Esophagus squamous epithelium (tissue), 5 donors: ENCODE measurements at regions not wholly inside any gene's neighbourhood (a gene's known extent, or its start where the extent isn't known, plus 50 kb on each side); places are given as distances from the start of the nearest gene placed in this dataset.

ENCODE experiments used
- DNase-seq: peaks from one replicate; lab custom pipeline; 2025; lab: John Stamatoyannopoulos, UW
- H3K27ac ChIP-seq, 4 donors: fragments of 200-600 bp; sonication (generic); one replicate each; pipeline ENCODE4 v1.5.1; 2016 to 2019; ENCODE audit warnings: mild to moderate bottlenecking in 1 of 4
- H3K27me3 ChIP-seq, 4 donors: fragments of 200-600 bp; sonication (generic); 1 replicate in 3 of 4; 2 replicates in 1 of 4; pipeline versions ENCODE4 v1.5.1 to v1.6.0; 2017 to 2021; ENCODE audit warnings: antibody characterized with exemption in 1 of 4
- H3K36me3 ChIP-seq, 3 donors: fragments of 200-600 bp; sonication (generic); one replicate each; pipeline ENCODE4 v1.5.1; 2016 to 2019
- H3K4me1 ChIP-seq, 3 donors: fragments of 200-600 bp; sonication (generic); one replicate each; pipeline ENCODE4 v1.5.1; 2017 to 2019
- H3K4me3 ChIP-seq, 4 donors: fragments of 200-600 bp; sonication (generic); 1 replicate in 3 of 4; 2 replicates in 1 of 4; pipeline ENCODE4 v1.5.1; 2016 to 2019; ENCODE audit warnings: mild to moderate bottlenecking in 2 of 4, moderate library complexity in 1 of 4
- H3K9me3 ChIP-seq, 3 donors: fragments of 200-600 bp; sonication (generic); one replicate each; pipeline ENCODE4 v1.5.1; 2016 to 2019
- POLR2A ChIP-seq, 4 donors: fragments of 450-650 bp; IDR thresholded peaks; one replicate each; pipeline ENCODE4 v1.6.1; 2017; ENCODE audit warnings: antibody characterized with exemption in 4 of 4, mild to moderate bottlenecking in 4 of 4, moderate library complexity in 3 of 4
- WGBS, 2 donors: methylation state at CpG; one replicate each; pipeline ENCODE4 v1.1.5; 2018; 5-methylcytosine and 5-hydroxymethylcytosine counted together
- intact Hi-C: fragments of 100-400 bp; cut with DNase I; formaldehyde crosslinking; loops from one replicate; pipeline ENCODE4 v1.15.0; 2022
- TF ChIP-seq, protein P1 (sequence below), 6 experiments: fragments of 450-650 bp in 4 of 6; fragments of 200-600 bp in 2 of 6; sonication (generic) in 2 of 6; IDR thresholded peaks; one replicate each; pipeline ENCODE4 v1.5.1; 2016 to 2019; ENCODE audit warnings: antibody characterized with exemption in 6 of 6, mild to moderate bottlenecking in 4 of 6, moderate library complexity in 4 of 6
- donor health status: DM: yes; HTN: yes; CAD: no.

DNA sequence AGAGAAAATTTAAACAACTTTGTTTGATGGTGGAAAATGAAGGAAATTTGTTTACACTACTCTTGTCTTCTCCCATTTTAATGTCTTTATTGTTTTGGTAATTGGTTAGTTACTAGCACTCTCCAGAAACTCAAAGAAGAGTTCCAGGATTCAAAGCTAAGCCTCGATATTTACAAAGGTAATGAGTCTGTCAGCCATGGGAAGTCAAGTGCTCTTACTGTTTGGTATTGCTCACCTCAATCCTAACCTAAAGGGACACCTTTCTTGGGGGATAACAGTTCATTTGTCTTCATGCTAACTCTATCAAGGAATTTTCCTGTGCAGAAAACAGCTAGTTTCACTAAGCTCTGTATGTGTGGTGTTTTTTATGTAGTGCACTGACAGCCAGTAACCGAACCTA, 222.9 kb upstream of the LMO3 start:
- H3K4me3 ChIP-seq, result no peak overlapping the region
- TF ChIP-seq, protein P1, sequence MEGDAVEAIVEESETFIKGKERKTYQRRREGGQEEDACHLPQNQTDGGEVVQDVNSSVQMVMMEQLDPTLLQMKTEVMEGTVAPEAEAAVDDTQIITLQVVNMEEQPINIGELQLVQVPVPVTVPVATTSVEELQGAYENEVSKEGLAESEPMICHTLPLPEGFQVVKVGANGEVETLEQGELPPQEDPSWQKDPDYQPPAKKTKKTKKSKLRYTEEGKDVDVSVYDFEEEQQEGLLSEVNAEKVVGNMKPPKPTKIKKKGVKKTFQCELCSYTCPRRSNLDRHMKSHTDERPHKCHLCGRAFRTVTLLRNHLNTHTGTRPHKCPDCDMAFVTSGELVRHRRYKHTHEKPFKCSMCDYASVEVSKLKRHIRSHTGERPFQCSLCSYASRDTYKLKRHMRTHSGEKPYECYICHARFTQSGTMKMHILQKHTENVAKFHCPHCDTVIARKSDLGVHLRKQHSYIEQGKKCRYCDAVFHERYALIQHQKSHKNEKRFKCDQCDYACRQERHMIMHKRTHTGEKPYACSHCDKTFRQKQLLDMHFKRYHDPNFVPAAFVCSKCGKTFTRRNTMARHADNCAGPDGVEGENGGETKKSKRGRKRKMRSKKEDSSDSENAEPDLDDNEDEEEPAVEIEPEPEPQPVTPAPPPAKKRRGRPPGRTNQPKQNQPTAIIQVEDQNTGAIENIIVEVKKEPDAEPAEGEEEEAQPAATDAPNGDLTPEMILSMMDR (IDR thresholded peaks at IDR 0.05), result no peak
- TF ChIP-seq POLR2A (IDR thresholded peaks at IDR 0.05), result no peak
- no peaks in the 10 kb centered on the region for H3K36me3 ChIP-seq
- DNase-seq, result no peak
- H3K4me1 ChIP-seq, result no peaks in the 10 kb centered on the region
- no peaks in the 10 kb centered on the region for H3K9me3 ChIP-seq
- H3K27ac ChIP-seq, result no peak overlapping the region
- H3K27me3 ChIP-seq, result no peaks in the 10 kb centered on the region
- intact Hi-C loops, result no loop called here
- WGBS, 2 donors, result 44 to 46% methylated on average over 2 of the region's 2 CpGs

DNA sequence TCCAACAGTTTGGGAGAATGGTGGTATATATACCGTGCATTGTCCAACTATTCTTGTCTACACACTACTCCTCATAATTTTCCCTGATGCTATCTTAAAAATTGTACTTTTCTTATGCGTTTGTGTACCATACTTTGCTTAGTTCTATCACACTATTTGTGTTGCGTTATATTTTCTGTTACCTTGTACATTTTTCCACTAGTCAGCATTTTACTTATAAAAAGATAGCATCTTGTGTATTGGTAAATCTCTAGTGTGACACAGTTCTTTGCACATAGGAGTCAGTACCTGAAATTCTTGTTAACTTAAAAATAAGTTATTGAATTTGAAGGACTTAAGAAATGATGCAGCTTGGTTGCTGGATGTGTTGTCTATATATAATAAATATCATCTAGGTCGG, 201.8 kb upstream of the LMO3 start:
- H3K27ac ChIP-seq, result no peak overlapping the region
- no peak for DNase-seq
- TF ChIP-seq, protein P1 (IDR thresholded peaks at IDR 0.05), result no peak
- TF ChIP-seq POLR2A (IDR thresholded peaks at IDR 0.05), result no peak
- WGBS, 2 donors, result 77 to 84% methylated on average over 4 of the region's 4 CpGs
- intact Hi-C loops, result no loop called here
- H3K4me1 ChIP-seq, result no peaks in the 10 kb centered on the region
- no peak overlapping the region for H3K4me3 ChIP-seq
- H3K27me3 ChIP-seq, result no peaks in the 10 kb centered on the region
- peaks cover 0 to 7% (median 0%) of the 10 kb centered on the region in 3 donors for H3K9me3 ChIP-seq
- H3K36me3 ChIP-seq, result no peaks in the 10 kb centered on the region

DNA sequence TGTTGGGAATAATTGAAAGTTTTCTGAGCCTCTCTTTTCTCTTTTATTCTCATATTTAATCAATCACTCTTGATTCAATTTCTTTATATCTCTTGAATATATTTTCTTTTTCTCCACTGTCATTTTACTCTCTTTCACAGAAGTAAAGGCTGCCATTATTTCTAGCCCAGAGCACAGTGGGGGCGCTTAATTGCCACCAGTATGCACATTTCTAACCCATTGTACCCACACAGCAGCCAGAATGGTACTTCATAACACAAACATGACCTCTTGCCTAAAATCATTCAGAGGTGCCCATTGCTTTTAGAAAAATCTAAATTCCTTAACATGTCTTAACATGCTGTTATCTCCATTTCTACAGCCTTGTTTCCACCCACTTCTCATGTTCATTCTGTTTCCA, 190.2 kb upstream of the LMO3 start:
- WGBS, 2 donors, result 19 to 47% methylated on average over 1 of the region's 1 CpG
- TF ChIP-seq, protein P1 (IDR thresholded peaks at IDR 0.05), result no peak
- no peak for TF ChIP-seq POLR2A (IDR thresholded peaks at IDR 0.05)
- DNase-seq, result no peak
- H3K27ac ChIP-seq, result no peak overlapping the region
- no peaks in the 10 kb centered on the region for H3K36me3 ChIP-seq
- no peaks in the 10 kb centered on the region for H3K27me3 ChIP-seq
- H3K4me3 ChIP-seq, result no peak overlapping the region
- H3K4me1 ChIP-seq, result no peaks in the 10 kb centered on the region
- intact Hi-C loops, result no loop called here
- H3K9me3 ChIP-seq, result no peaks in the 10 kb centered on the region

DNA sequence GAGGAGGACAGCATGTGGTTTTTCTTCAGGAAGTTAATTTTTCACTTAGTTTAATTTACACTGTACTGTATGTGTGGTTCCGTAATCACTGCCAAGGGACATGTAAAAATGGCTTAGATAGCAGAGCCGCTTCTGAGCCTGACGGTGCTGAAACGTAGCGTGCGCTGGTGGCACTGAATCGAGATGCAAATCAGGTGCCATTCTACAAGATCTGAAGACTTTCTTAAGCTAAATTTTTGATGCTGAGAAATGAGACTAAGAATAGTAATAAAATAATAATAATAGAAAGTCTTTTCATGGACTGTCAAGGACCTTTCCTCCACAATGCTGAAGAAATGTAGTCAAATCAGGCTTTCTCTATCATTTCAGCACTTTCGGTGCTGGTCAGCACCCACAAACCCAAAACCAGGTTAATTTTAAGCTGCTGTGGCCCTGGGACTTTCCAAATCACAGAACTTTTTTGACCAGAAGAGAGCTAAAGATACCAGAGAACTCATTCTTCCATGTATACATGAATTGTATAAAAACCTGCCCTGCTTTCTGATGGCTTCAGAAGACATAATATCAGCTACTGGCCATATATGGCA, 183.3 kb upstream of the LMO3 start:
- Histone ChIP-seq H3K27ac (no peak overlapping the region), H3K4me3 (no peak overlapping the region), H3K9me3 (no peaks in the 10 kb centered on the region), H3K4me1 (no peaks in the 10 kb centered on the region), H3K36me3 (no peaks in the 10 kb centered on the region), H3K27me3 (no peaks in the 10 kb centered on the region)
- intact Hi-C loops, result no loop called here
- no peak for DNase-seq
- TF ChIP-seq, protein P1 (IDR thresholded peaks at IDR 0.05), result no peak
- TF ChIP-seq POLR2A (IDR thresholded peaks at IDR 0.05), result no peak
- 58 to 71% methylated on average over 8 of the region's 8 CpGs for WGBS, 2 donors

DNA sequence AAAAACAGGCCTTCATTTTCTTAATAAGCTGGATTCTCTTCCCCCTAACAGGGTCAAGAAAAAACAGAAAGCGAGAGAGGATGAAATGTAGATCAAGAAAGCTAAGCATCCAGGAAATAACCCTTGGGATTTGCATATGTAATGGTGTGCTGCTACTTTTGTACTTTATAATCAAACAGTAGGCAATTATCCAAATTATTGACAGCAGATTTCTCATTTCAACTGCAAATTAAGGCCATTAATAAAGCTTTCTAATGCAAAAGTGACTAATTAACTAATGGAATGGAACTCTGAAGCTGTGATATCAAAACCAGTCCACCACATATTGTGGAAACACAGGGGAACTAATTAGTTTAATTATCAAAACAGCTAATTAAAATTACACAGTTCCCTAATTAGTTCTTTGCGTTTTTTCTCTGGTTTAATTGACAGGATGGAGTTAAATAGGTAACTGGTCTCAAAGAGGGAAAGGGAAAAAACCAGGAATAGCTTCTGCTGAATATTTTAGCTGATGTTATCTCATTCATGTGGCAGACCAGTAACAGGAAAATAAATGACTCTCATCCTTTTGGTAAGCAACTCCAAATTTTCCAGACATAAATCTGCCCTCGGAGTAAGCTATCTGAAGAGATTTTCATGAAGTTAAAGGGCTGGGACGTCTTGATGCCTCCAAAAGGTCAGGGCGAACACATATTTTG, 182.7 kb upstream of the LMO3 start:
- Histone ChIP-seq H3K27me3 (no peaks in the 10 kb centered on the region), H3K27ac (no peak overlapping the region), H3K9me3 (no peaks in the 10 kb centered on the region), H3K36me3 (no peaks in the 10 kb centered on the region), H3K4me1 (no peaks in the 10 kb centered on the region), H3K4me3 (no peak overlapping the region)
- no peak for TF ChIP-seq POLR2A (IDR thresholded peaks at IDR 0.05)
- TF ChIP-seq, protein P1 (IDR thresholded peaks at IDR 0.05), result no peak
- DNase-seq, result no peak
- intact Hi-C loops, result no loop called here
- 37 to 40% methylated on average over 5 of the region's 5 CpGs for WGBS, 2 donors
